Karpas-422 (cell line): ENCODE measurements at regions not wholly inside any gene's neighbourhood (a gene's known extent, or its start where the extent isn't known, plus 50 kb on each side); places are given as distances from the start of the nearest gene placed in this dataset.
A peak's percentile ranks its signal among the peaks of the same experiment; 100 is the strongest.

ENCODE experiments used
- DNase-seq: peaks from one replicate; pipeline ENCODE4 v3.0.0-alpha.2; 2015
- H2AFZ ChIP-seq: fragments of 200-600 bp; sonication (generic); 2 replicates; pipeline ENCODE4 v1.6.1; 2014; ENCODE audit warnings: antibody characterized with exemption, low read length, mixed read lengths
- H3K27ac ChIP-seq: fragments of 200-600 bp; sonication (generic); 2 replicates; pipeline ENCODE4 v1.5.1; 2014; ENCODE audit warnings: mild to moderate bottlenecking, low read length, moderate library complexity
- H3K27me3 ChIP-seq: fragments of 200-600 bp; sonication (generic); 2 replicates; pipeline ENCODE4 v1.6.1; 2014; ENCODE audit warnings: low read length, mixed read lengths
- H3K36me3 ChIP-seq: fragments of 200-600 bp; sonication (generic); 2 replicates; pipeline ENCODE4 v1.6.1; 2014; ENCODE audit warnings: low read length, mixed read lengths; ENCODE audit not compliant: insufficient read depth
- H3K4me1 ChIP-seq: fragments of 200-600 bp; sonication (generic); 2 replicates; pipeline ENCODE4 v1.6.1; 2014; ENCODE audit warnings: mild to moderate bottlenecking, low read length, mixed read lengths
- H3K4me2 ChIP-seq: fragments of 200-600 bp; sonication (generic); 2 replicates; pipeline ENCODE4 v1.6.1; 2014; ENCODE audit warnings: low read length, low read depth, mild to moderate bottlenecking; ENCODE audit not compliant: poor library complexity, severe bottlenecking
- H3K4me3 ChIP-seq: fragments of 200-600 bp; sonication (generic); 2 replicates; pipeline ENCODE4 v1.5.1; 2014; ENCODE audit warnings: mild to moderate bottlenecking, antibody characterized with exemption, low read length, mixed read lengths
- H3K79me2 ChIP-seq: fragments of 200-600 bp; sonication (generic); 2 replicates; pipeline ENCODE4 v1.6.1; 2014; ENCODE audit warnings: mild to moderate bottlenecking, low read length, mixed read lengths
- H3K9ac ChIP-seq: fragments of 200-600 bp; sonication (generic); 2 replicates; pipeline ENCODE4 v1.6.0; 2014; ENCODE audit warnings: low read length
- H3K9me2 ChIP-seq: fragments of 200-600 bp; sonication (generic), shearing (Covaris generic); replicated peaks from 2 replicates; pipeline ENCODE4 v1.6.0; 2014; ENCODE audit warnings: mild to moderate bottlenecking, low read length, moderate library complexity; ENCODE audit not compliant: insufficient read depth
- H3K9me3 ChIP-seq: fragments of 300-700, 200-600 bp; sonication (generic); 2 replicates; pipeline ENCODE4 v1.6.1; 2014; ENCODE audit warnings: low read length, mixed read lengths
- H4K20me1 ChIP-seq: fragments of 200-600 bp; sonication (generic); 2 replicates; pipeline ENCODE4 v1.6.1; 2014; ENCODE audit warnings: mild to moderate bottlenecking, antibody characterized with exemption, low read length, low read depth; ENCODE audit not compliant: insufficient read depth

- Histone ChIP-seq H3K9ac (peak overlapping the region; percentile 52), H3K27ac (peak overlapping the region; percentile 97), H3K36me3 (peaks cover 1% of the 10 kb centered on the region; the same call in 1 of the 2 replicates), H2AFZ (no peak overlapping the region), H3K4me3 (peak overlapping the region; percentile 47; the same call in 1 of the 2 replicates), H3K79me2 (0 out of 2 replicates have a peak, but pooled peaks cover 4% of the 10 kb centered on the region), H3K9me2 (no peaks in the 10 kb centered on the region), H3K9me3 (no peaks in the 10 kb centered on the region), H3K4me2 (peak overlapping the region; percentile 58), H3K27me3 (no peaks in the 10 kb centered on the region), H4K20me1 (no peaks in the 10 kb centered on the region), H3K4me1 (peaks cover 85% of the 10 kb centered on the region)
- DNase-seq, result peak; percentile 79
These were observed 244.6 kb upstream of the ANO3 start for GRCh38 chr11:26087120-26087935.

- H3K36me3 ChIP-seq, result no peaks in the 10 kb centered on the region; the same call in 1 of the 2 replicates
- H3K9me3 ChIP-seq, result no peaks in the 10 kb centered on the region
- no peaks in the 10 kb centered on the region for H4K20me1 ChIP-seq
- peak overlapping the region; percentile 23 for H3K4me2 ChIP-seq
- H3K27ac ChIP-seq, result peak overlapping the region; percentile 97
- 0 out of 2 replicates have a peak, but pooled peaks cover 9% of the 10 kb centered on the region for H3K79me2 ChIP-seq
- no peaks in the 10 kb centered on the region for H3K27me3 ChIP-seq
- H3K4me1 ChIP-seq, result peaks cover 93% of the 10 kb centered on the region
- DNase-seq, result no peak
- H3K9me2 ChIP-seq, result no peaks in the 10 kb centered on the region
- H3K9ac ChIP-seq, result peak overlapping the region; percentile 4; the same call in 1 of the 2 replicates
- H2AFZ ChIP-seq, result no peak overlapping the region
- no peak overlapping the region for H3K4me3 ChIP-seq
These were observed 243.5 kb upstream of the ANO3 start for GRCh38 chr11:26088391-26088790.

- H3K9me2 ChIP-seq, result no peaks in the 10 kb centered on the region
- H3K4me2 ChIP-seq, result no peak overlapping the region
- no peaks in the 10 kb centered on the region for H3K27me3 ChIP-seq
- DNase-seq, result no peak
- H3K4me3 ChIP-seq, result no peak overlapping the region
- H4K20me1 ChIP-seq, result no peaks in the 10 kb centered on the region
- H2AFZ ChIP-seq, result no peak overlapping the region
- peaks cover 87% of the 10 kb centered on the region for H3K4me1 ChIP-seq
- H3K36me3 ChIP-seq, result peaks cover 3% of the 10 kb centered on the region
- H3K9ac ChIP-seq, result no peak overlapping the region
- peak overlapping the region; percentile 97 for H3K27ac ChIP-seq
- 0 out of 2 replicates have a peak, but pooled peaks cover 10% of the 10 kb centered on the region for H3K79me2 ChIP-seq
- no peaks in the 10 kb centered on the region for H3K9me3 ChIP-seq
These were observed 241.3 kb upstream of the ANO3 start for GRCh38 chr11:26090651-26091050.

GRCh38 chr11:26093206-26093605, 238.7 kb upstream of the ANO3 start:
- H3K27ac ChIP-seq, result peak overlapping the region; percentile 59
- H3K9me2 ChIP-seq, result no peaks in the 10 kb centered on the region
- no peak for DNase-seq
- no peak overlapping the region for H2AFZ ChIP-seq
- H3K4me3 ChIP-seq, result 0 out of 2 replicates have a peak overlapping the region, but pooled peaks have one; percentile 2
- H4K20me1 ChIP-seq, result no peaks in the 10 kb centered on the region
- H3K9me3 ChIP-seq, result no peaks in the 10 kb centered on the region; the same call in 1 of the 2 replicates
- peak overlapping the region; percentile 4 for H3K4me2 ChIP-seq
- peaks cover 22% of the 10 kb centered on the region for H3K36me3 ChIP-seq
- no peaks in the 10 kb centered on the region for H3K27me3 ChIP-seq
- H3K4me1 ChIP-seq, result peaks cover 61% of the 10 kb centered on the region
- peaks cover 16% of the 10 kb centered on the region; the same call in 1 of the 2 replicates for H3K79me2 ChIP-seq
- no peak overlapping the region for H3K9ac ChIP-seq

- Histone ChIP-seq H3K9me3 (no peaks in the 10 kb centered on the region; the same call in 1 of the 2 replicates), H3K36me3 (peaks cover 23% of the 10 kb centered on the region), H3K4me3 (no peak overlapping the region), H3K9me2 (no peaks in the 10 kb centered on the region), H2AFZ (no peak overlapping the region), H3K4me2 (no peak overlapping the region), H4K20me1 (no peaks in the 10 kb centered on the region), H3K4me1 (peaks cover 56% of the 10 kb centered on the region), H3K27ac (no peak overlapping the region), H3K27me3 (no peaks in the 10 kb centered on the region), H3K79me2 (peaks cover 25% of the 10 kb centered on the region), H3K9ac (no peak overlapping the region)
- DNase-seq, result no peak
These were observed 236.6 kb upstream of the ANO3 start for GRCh38 chr11:26095340-26095739.

- no peaks in the 10 kb centered on the region for H3K27me3 ChIP-seq
- no peak for DNase-seq
- peak overlapping the region; percentile 46; the same call in 1 of the 2 replicates for H3K27ac ChIP-seq
- no peaks in the 10 kb centered on the region for H4K20me1 ChIP-seq
- peaks cover 23% of the 10 kb centered on the region for H3K36me3 ChIP-seq
- H3K79me2 ChIP-seq, result peaks cover 25% of the 10 kb centered on the region
- no peaks in the 10 kb centered on the region; the same call in 1 of the 2 replicates for H3K9me3 ChIP-seq
- no peak overlapping the region for H3K4me3 ChIP-seq
- H3K9me2 ChIP-seq, result no peaks in the 10 kb centered on the region
- H3K4me1 ChIP-seq, result peaks cover 56% of the 10 kb centered on the region
- no peak overlapping the region for H3K9ac ChIP-seq
- no peak overlapping the region for H2AFZ ChIP-seq
- H3K4me2 ChIP-seq, result no peak overlapping the region
These were observed 235.5 kb upstream of the ANO3 start for GRCh38 chr11:26096451-26096850.

GRCh38 chr11:26102325-26102724, 229.6 kb upstream of the ANO3 start:
- Histone ChIP-seq H3K4me2 (peak overlapping the region; percentile 68), H3K27ac (peak overlapping the region; percentile 86), H4K20me1 (no peaks in the 10 kb centered on the region), H3K9me3 (no peaks in the 10 kb centered on the region; the same call in 1 of the 2 replicates), H3K36me3 (peaks cover 10% of the 10 kb centered on the region), H3K9ac (peak overlapping the region; percentile 67), H3K4me1 (peaks cover 62% of the 10 kb centered on the region), H2AFZ (peak overlapping the region; percentile 70; the same call in 1 of the 2 replicates), H3K4me3 (peak overlapping the region; percentile 55), H3K79me2 (peaks cover 15% of the 10 kb centered on the region), H3K27me3 (no peaks in the 10 kb centered on the region), H3K9me2 (no peaks in the 10 kb centered on the region)
- DNase-seq, result peak; percentile 61

GRCh38 chr11:26105762-26106423, 226.0 kb upstream of the ANO3 start:
- Histone ChIP-seq H3K79me2 (no peaks in the 10 kb centered on the region), H3K27me3 (no peaks in the 10 kb centered on the region), H3K9ac (no peak overlapping the region), H2AFZ (peak overlapping the region; percentile 39), H3K4me1 (peaks cover 59% of the 10 kb centered on the region), H3K9me2 (no peaks in the 10 kb centered on the region), H3K36me3 (no peaks in the 10 kb centered on the region), H4K20me1 (no peaks in the 10 kb centered on the region), H3K27ac (peak overlapping the region; percentile 75), H3K9me3 (no peaks in the 10 kb centered on the region), H3K4me2 (peak overlapping the region; percentile 43), H3K4me3 (no peak overlapping the region)
- DNase-seq, result no peak
